Loucy (cell line): ENCODE measurements at regions not wholly inside any gene's neighbourhood (a gene's known extent, or its start where the extent isn't known, plus 50 kb on each side); places are given as distances from the start of the nearest gene placed in this dataset.

Source experiments
- H2AFZ ChIP-seq: fragments of 200-600 bp; sonication (generic); 2 replicates; pipeline ENCODE4 v1.6.0; 2016; ENCODE audit warnings: antibody characterized with exemption, mild to moderate bottlenecking, low read length, moderate library complexity
- H3F3A ChIP-seq: fragments of 200-600 bp; 2 replicates; pipeline ENCODE4 v1.6.0; 2016; ENCODE audit warnings: antibody characterized with exemption, low read depth, mild to moderate bottlenecking
- H3K27me3 ChIP-seq: fragments of 200-600 bp; sonication (generic); 2 replicates; pipeline ENCODE4 v1.6.1; 2014; ENCODE audit warnings: low read length, mild to moderate bottlenecking; ENCODE audit not compliant: insufficient read depth, poor library complexity, severe bottlenecking
- H3K36me3 ChIP-seq: fragments of 200-600 bp; sonication (generic); 2 replicates; pipeline ENCODE4 v1.6.1; 2016; ENCODE audit warnings: low read length; ENCODE audit not compliant: insufficient read depth
- H3K4me1 ChIP-seq: fragments of 200-600 bp; sonication (generic); 2 replicates; pipeline ENCODE4 v1.5.1; 2014; ENCODE audit warnings: low read length, mild to moderate bottlenecking; ENCODE audit not compliant: insufficient read depth, poor library complexity, severe bottlenecking
- H3K4me2 ChIP-seq: fragments of 200-600 bp; sonication (generic); 2 replicates; pipeline ENCODE4 v1.6.0; 2014; ENCODE audit warnings: antibody characterized with exemption, low read length, low read depth, mild to moderate bottlenecking; ENCODE audit not compliant: poor library complexity, severe bottlenecking
- H3K4me3 ChIP-seq: fragments of 200-600 bp; sonication (generic); 2 replicates; pipeline ENCODE4 v1.5.1; 2014; ENCODE audit warnings: low read length, mild to moderate bottlenecking, mixed read lengths; ENCODE audit not compliant: poor library complexity, severe bottlenecking
- H3K79me2 ChIP-seq: fragments of 200-600 bp; sonication (generic); 2 replicates; pipeline ENCODE4 v1.6.1; 2014; ENCODE audit warnings: low read length; ENCODE audit not compliant: insufficient read depth
- H3K9ac ChIP-seq: fragments of 200-600 bp; sonication (generic); 2 replicates; pipeline ENCODE4 v1.6.0; 2014; ENCODE audit warnings: mild to moderate bottlenecking, low read depth, low read length, moderate library complexity; ENCODE audit not compliant: poor library complexity, severe bottlenecking
- H3K9me2 ChIP-seq: fragments of 200-600 bp; sonication (generic); replicated peaks from 2 replicates; pipeline ENCODE4 v1.6.1; 2016; ENCODE audit warnings: low read depth, low read length, mixed read lengths
- H3K9me3 ChIP-seq: fragments of 200-600 bp; sonication (generic); 2 replicates; pipeline ENCODE4 v1.6.1; 2014; ENCODE audit warnings: mild to moderate bottlenecking, antibody characterized with exemption, low read length, low read depth; ENCODE audit not compliant: insufficient read depth
- H4K20me1 ChIP-seq: fragments of 200-600 bp; sonication (generic); 2 replicates; pipeline ENCODE4 v1.6.0; 2014; ENCODE audit warnings: antibody characterized with exemption, low read length, mild to moderate bottlenecking; ENCODE audit not compliant: insufficient read depth, poor library complexity, severe bottlenecking
- CTCF ChIP-seq: fragments of 200-600 bp; sonication (generic); conservative IDR thresholded peaks from 2 replicates; pipeline ENCODE4 v1.5.1; 2014; ENCODE audit warnings: mild to moderate bottlenecking, antibody characterized with exemption, low read length
- EZH2phosphoT487 ChIP-seq: fragments of 200-600 bp; IDR thresholded peaks from 2 replicates; pipeline ENCODE4 v1.6.1; 2018; ENCODE audit warnings: antibody characterized with exemption, mild to moderate bottlenecking, moderate library complexity, borderline replicate concordance

GRCh38 chr16:35628976-35629375 lies 2169.6 kb downstream of the TP53TG3F start:
- no peaks in the 10 kb centered on the region for H3K79me2 ChIP-seq
- H3K4me2 ChIP-seq, result no peak overlapping the region
- H3K4me1 ChIP-seq, result no peaks in the 10 kb centered on the region
- no peaks in the 10 kb centered on the region for H3K9me2 ChIP-seq
- no peak overlapping the region for H3K4me3 ChIP-seq
- no peak overlapping the region for H2AFZ ChIP-seq
- H4K20me1 ChIP-seq, result no peaks in the 10 kb centered on the region
- H3K36me3 ChIP-seq, result no peaks in the 10 kb centered on the region
- H3F3A ChIP-seq, result no peaks in the 10 kb centered on the region
- H3K27me3 ChIP-seq, result no peaks in the 10 kb centered on the region
- no peaks in the 10 kb centered on the region; the same call in 1 of the 2 replicates for H3K9me3 ChIP-seq
- no peak overlapping the region for H3K9ac ChIP-seq
- TF ChIP-seq EZH2phosphoT487 (no peak), CTCF (no peak)

GRCh38 chr16:35631261-35631945 lies 2172.0 kb downstream of the TP53TG3F start:
- Histone ChIP-seq H3K36me3 (no peaks in the 10 kb centered on the region), H3K4me3 (no peak overlapping the region), H4K20me1 (no peaks in the 10 kb centered on the region), H3K79me2 (no peaks in the 10 kb centered on the region), H3K4me2 (no peak overlapping the region), H3F3A (no peaks in the 10 kb centered on the region), H3K9me3 (no peaks in the 10 kb centered on the region), H3K27me3 (no peaks in the 10 kb centered on the region), H3K9me2 (no peaks in the 10 kb centered on the region), H3K9ac (no peak overlapping the region), H3K4me1 (no peaks in the 10 kb centered on the region), H2AFZ (no peak overlapping the region)
- TF ChIP-seq EZH2phosphoT487 (no peak), CTCF (no peak)

GRCh38 chr16:35636480-35637230 lies 2177.2 kb downstream of the TP53TG3F start:
- Histone ChIP-seq H3K4me1 (no peaks in the 10 kb centered on the region), H3K27me3 (no peaks in the 10 kb centered on the region), H3K79me2 (no peaks in the 10 kb centered on the region), H3K9me3 (peaks cover 6% of the 10 kb centered on the region; the same call in 1 of the 2 replicates), H3K9me2 (no peaks in the 10 kb centered on the region), H3F3A (no peaks in the 10 kb centered on the region), H2AFZ (no peak overlapping the region), H3K36me3 (no peaks in the 10 kb centered on the region), H4K20me1 (no peaks in the 10 kb centered on the region), H3K4me2 (no peak overlapping the region), H3K9ac (no peak overlapping the region), H3K4me3 (no peak overlapping the region)
- TF ChIP-seq EZH2phosphoT487 (no peak), CTCF (no peak)
